ENCODE measurements at regions not wholly inside any gene's neighbourhood (a gene's known extent, or its start where the extent isn't known, plus 50 kb on each side); places are given as distances from the start of the nearest gene placed in this dataset.

DNA sequence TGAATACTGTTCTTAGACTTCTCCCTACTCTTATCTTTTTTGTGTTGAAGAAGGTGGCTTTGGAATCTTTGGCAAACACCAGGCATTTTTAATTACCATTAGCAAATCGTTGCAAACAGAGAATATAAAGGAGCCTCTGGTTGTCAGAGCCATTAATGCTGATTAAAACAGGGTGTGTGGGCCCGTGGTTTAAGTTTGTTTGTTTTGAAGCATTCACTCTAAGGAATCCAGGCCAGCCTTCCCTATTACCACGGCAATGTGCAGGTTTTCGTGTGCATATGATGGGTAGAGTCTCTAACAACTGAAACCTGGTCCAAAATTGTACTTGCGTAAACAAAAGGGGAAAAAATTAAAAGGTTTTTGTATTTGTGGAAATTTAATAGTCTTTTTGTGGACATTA is 141.2 kb upstream of the GMNC start:
- TF ChIP-seq, protein P1, sequence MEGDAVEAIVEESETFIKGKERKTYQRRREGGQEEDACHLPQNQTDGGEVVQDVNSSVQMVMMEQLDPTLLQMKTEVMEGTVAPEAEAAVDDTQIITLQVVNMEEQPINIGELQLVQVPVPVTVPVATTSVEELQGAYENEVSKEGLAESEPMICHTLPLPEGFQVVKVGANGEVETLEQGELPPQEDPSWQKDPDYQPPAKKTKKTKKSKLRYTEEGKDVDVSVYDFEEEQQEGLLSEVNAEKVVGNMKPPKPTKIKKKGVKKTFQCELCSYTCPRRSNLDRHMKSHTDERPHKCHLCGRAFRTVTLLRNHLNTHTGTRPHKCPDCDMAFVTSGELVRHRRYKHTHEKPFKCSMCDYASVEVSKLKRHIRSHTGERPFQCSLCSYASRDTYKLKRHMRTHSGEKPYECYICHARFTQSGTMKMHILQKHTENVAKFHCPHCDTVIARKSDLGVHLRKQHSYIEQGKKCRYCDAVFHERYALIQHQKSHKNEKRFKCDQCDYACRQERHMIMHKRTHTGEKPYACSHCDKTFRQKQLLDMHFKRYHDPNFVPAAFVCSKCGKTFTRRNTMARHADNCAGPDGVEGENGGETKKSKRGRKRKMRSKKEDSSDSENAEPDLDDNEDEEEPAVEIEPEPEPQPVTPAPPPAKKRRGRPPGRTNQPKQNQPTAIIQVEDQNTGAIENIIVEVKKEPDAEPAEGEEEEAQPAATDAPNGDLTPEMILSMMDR (IDR thresholded peaks at IDR 0.05), result no peak
- no peak for DNase-seq
- H3K27ac Mint-ChIP-seq, result no peak overlapping the region

DNA sequence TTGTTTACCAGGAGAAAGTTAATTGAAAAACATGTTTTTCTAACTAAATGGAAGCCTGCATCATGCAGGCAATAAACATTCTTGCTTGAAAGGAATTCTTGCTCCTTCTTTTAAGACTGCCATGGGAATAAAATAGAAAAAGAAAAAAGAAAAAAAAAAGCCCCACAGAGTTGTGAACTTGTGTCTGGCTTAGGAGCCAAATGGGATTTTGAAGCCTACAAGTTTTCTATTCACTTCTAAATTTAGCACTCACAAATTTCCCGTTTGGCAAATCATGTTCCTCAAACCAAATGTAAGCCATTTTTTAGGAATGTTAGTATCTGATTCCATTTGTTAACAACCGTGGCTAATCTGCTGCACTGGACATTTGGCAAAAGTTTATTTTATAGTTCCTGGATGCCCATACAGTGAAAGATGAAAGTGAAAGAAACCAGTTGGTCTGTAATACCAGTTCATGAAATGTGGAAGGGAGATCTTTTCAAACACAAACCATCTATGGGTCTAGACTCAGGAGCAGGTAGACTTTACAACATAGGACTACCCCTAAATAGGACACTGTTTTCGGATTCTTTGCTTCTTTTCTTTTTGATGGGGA is 133.8 kb upstream of the GMNC start:
- peaks cover 8% of the 10 kb centered on the region for H3K27me3 Mint-ChIP-seq (ENCODE audit: low read depth, poor library complexity)
- TF ChIP-seq, protein P1 (IDR thresholded peaks at IDR 0.05), result no peak
- no peaks in the 10 kb centered on the region for H3K36me3 Mint-ChIP-seq (ENCODE audit: low read depth)
- no peak overlapping the region for H3K27ac Mint-ChIP-seq
- no peaks in the 10 kb centered on the region for H3K9me3 Mint-ChIP-seq
- DNase-seq, result no peak
- peaks cover 11% of the 10 kb centered on the region for H3K4me1 Mint-ChIP-seq
- no peak overlapping the region for H3K4me3 Mint-ChIP-seq

More for the DNA sequence above, 141.2 kb upstream of the GMNC start:
- Mint-ChIP-seq H3K4me3 (no peak overlapping the region), H3K4me1 (peaks cover 26% of the 10 kb centered on the region), H3K36me3 (ENCODE audit: low read depth) (no peaks in the 10 kb centered on the region), H3K9me3 (no peaks in the 10 kb centered on the region), H3K27me3 (ENCODE audit: low read depth, poor library complexity) (peaks cover 10% of the 10 kb centered on the region)

GRCh38 chr3:190995156-190995555 is 132.7 kb upstream of the GMNC start:
- peaks cover 6% of the 10 kb centered on the region for H3K27me3 Mint-ChIP-seq (ENCODE audit: low read depth, poor library complexity)
- H3K27ac Mint-ChIP-seq, result no peak overlapping the region
- H3K4me1 Mint-ChIP-seq, result peaks cover 11% of the 10 kb centered on the region
- no peaks in the 10 kb centered on the region for H3K36me3 Mint-ChIP-seq (ENCODE audit: low read depth)
- no peak overlapping the region for H3K4me3 Mint-ChIP-seq
- DNase-seq, result no peak
- peaks cover 2% of the 10 kb centered on the region for H3K9me3 Mint-ChIP-seq
- TF ChIP-seq, protein P1 (IDR thresholded peaks at IDR 0.05), result no peak

GRCh38 chr3:190990898-190991297 is 128.4 kb upstream of the GMNC start:
- Mint-ChIP-seq H3K27ac (no peak overlapping the region), H3K36me3 (ENCODE audit: low read depth) (peaks cover 9% of the 10 kb centered on the region), H3K27me3 (ENCODE audit: low read depth, poor library complexity) (peaks cover 9% of the 10 kb centered on the region), H3K4me1 (peaks cover 11% of the 10 kb centered on the region), H3K4me3 (no peak overlapping the region), H3K9me3 (peaks cover 31% of the 10 kb centered on the region)
- DNase-seq, result no peak
- TF ChIP-seq, protein P1 (IDR thresholded peaks at IDR 0.05), result no peak

GRCh38 chr3:190989218-190989617 is 126.7 kb upstream of the GMNC start:
- DNase-seq, result no peak
- Mint-ChIP-seq H3K9me3 (peaks cover 31% of the 10 kb centered on the region), H3K27ac (no peak overlapping the region)

DNA sequence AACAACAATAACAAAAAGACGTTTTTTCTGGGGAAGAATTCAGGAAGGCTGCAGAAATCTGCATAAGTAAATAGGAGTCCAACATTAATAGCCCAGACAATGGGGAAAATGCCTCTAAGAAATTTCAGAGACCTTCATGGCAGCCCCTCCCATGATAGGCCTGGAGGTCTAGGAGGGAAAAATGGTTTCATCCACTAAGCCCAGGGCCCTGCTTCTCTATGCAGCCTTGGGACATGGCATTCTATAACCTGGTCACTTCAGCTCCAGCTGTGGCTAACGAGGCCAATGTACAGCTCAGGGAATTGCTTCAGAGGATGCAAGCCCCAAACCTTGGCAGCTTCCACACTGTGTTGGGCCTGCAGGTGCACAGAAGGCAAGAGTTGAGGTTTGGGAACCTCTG is 125.6 kb upstream of the GMNC start:
- peaks cover 9% of the 10 kb centered on the region for H3K36me3 Mint-ChIP-seq (ENCODE audit: low read depth)
- H3K27me3 Mint-ChIP-seq (ENCODE audit: low read depth, poor library complexity), result peaks cover 9% of the 10 kb centered on the region
- TF ChIP-seq, protein P1 (IDR thresholded peaks at IDR 0.05), result no peak
- peaks cover 31% of the 10 kb centered on the region for H3K9me3 Mint-ChIP-seq
- no peak for DNase-seq
- no peak overlapping the region for H3K4me3 Mint-ChIP-seq
- peaks cover 3% of the 10 kb centered on the region for H3K4me1 Mint-ChIP-seq
- H3K27ac Mint-ChIP-seq, result no peak overlapping the region

More at GRCh38 chr3:190989218-190989617, 126.7 kb upstream of the GMNC start:
- peaks cover 9% of the 10 kb centered on the region for H3K36me3 Mint-ChIP-seq (ENCODE audit: low read depth)
- H3K4me3 Mint-ChIP-seq, result no peak overlapping the region
- H3K4me1 Mint-ChIP-seq, result peaks cover 5% of the 10 kb centered on the region
- TF ChIP-seq, protein P1 (IDR thresholded peaks at IDR 0.05), result no peak
- peaks cover 13% of the 10 kb centered on the region for H3K27me3 Mint-ChIP-seq (ENCODE audit: low read depth, poor library complexity)

Data from nephron progenitor cell (in vitro differentiated cells).